Mesothelial cell of epicardium (in vitro differentiated cells): ENCODE measurements at regions not wholly inside any gene's neighbourhood (a gene's known extent, or its start where the extent isn't known, plus 50 kb on each side); places are given as distances from the start of the nearest gene placed in this dataset.
A peak's percentile ranks its signal among the peaks of the same experiment; 100 is the strongest.

Experiments
- DNase-seq, 2 experiments: peaks; one replicate each; pipeline ENCODE4 v3.0.0; 2021; ENCODE audit warnings: low spot score in 2 of 2; ENCODE audit not compliant: unreplicated experiment in 2 of 2
- H3K27ac Mint-ChIP-seq: 2 replicates; pipeline ENCODE4 v1.8.0; 2021; ENCODE audit warnings: mixed read lengths
- H3K27me3 Mint-ChIP-seq: 2 replicates; pipeline ENCODE4 v1.8.0; 2021; ENCODE audit warnings: low read depth, mixed read lengths
- H3K36me3 Mint-ChIP-seq: 2 replicates; pipeline ENCODE4 v1.8.0; 2021; ENCODE audit warnings: mixed read lengths
- H3K4me1 Mint-ChIP-seq: 2 replicates; pipeline ENCODE4 v1.8.0; 2021; ENCODE audit warnings: mixed read lengths
- H3K4me3 Mint-ChIP-seq: 2 replicates; pipeline ENCODE4 v1.8.0; 2021; ENCODE audit warnings: mild to moderate bottlenecking, moderate library complexity, mixed read lengths
- H3K9me3 Mint-ChIP-seq: 2 replicates; pipeline ENCODE4 v1.8.0; 2021; ENCODE audit warnings: mixed read lengths
- CTCF ChIP-seq: fragments of 200-600 bp; sonication (generic); IDR thresholded peaks from one replicate; pipeline ENCODE4 v1.5.0; 2021; ENCODE audit warnings: antibody characterized with exemption; ENCODE audit not compliant: unreplicated experiment

- Mint-ChIP-seq H3K4me1 (peaks cover 50% of the 10 kb centered on the region), H3K27me3 (no peaks in the 10 kb centered on the region), H3K4me3 (no peak overlapping the region), H3K36me3 (no peaks in the 10 kb centered on the region), H3K27ac (no peak overlapping the region), H3K9me3 (no peaks in the 10 kb centered on the region)
- TF ChIP-seq CTCF: no peak
- DNase-seq: no peak
Measured at GRCh38 chr5:158023266-158023665, 164.3 kb upstream of the CLINT1 start.

GRCh38 chr5:158022837-158023236 lies 163.9 kb upstream of the CLINT1 start:
- no peak for TF ChIP-seq CTCF
- H3K9me3 Mint-ChIP-seq: no peaks in the 10 kb centered on the region
- H3K36me3 Mint-ChIP-seq: no peaks in the 10 kb centered on the region
- H3K4me3 Mint-ChIP-seq: no peak overlapping the region
- DNase-seq: no peak
- peaks cover 46% of the 10 kb centered on the region for H3K4me1 Mint-ChIP-seq
- H3K27me3 Mint-ChIP-seq: no peaks in the 10 kb centered on the region
- H3K27ac Mint-ChIP-seq: peak overlapping the region; percentile 49

- DNase-seq: no peak
- TF ChIP-seq CTCF: no peak
- peak overlapping the region; percentile 49 for H3K27ac Mint-ChIP-seq
- H3K36me3 Mint-ChIP-seq: no peaks in the 10 kb centered on the region
- H3K27me3 Mint-ChIP-seq: no peaks in the 10 kb centered on the region
- no peak overlapping the region for H3K4me3 Mint-ChIP-seq
- no peaks in the 10 kb centered on the region for H3K9me3 Mint-ChIP-seq
- peaks cover 41% of the 10 kb centered on the region for H3K4me1 Mint-ChIP-seq
Measured at GRCh38 chr5:158022393-158022792, 163.4 kb upstream of the CLINT1 start.

- no peaks in the 10 kb centered on the region for H3K27me3 Mint-ChIP-seq
- no peak for DNase-seq
- no peaks in the 10 kb centered on the region for H3K9me3 Mint-ChIP-seq
- TF ChIP-seq CTCF: no peak
- peaks cover 27% of the 10 kb centered on the region for H3K4me1 Mint-ChIP-seq
- H3K36me3 Mint-ChIP-seq: no peaks in the 10 kb centered on the region
- no peak overlapping the region for H3K4me3 Mint-ChIP-seq
- H3K27ac Mint-ChIP-seq: no peak overlapping the region
Measured at GRCh38 chr5:158020555-158021418, 161.8 kb upstream of the CLINT1 start.

- H3K4me1 Mint-ChIP-seq: peaks cover 7% of the 10 kb centered on the region
- no peaks in the 10 kb centered on the region for H3K9me3 Mint-ChIP-seq
- H3K27ac Mint-ChIP-seq: no peak overlapping the region
- H3K4me3 Mint-ChIP-seq: no peak overlapping the region
- H3K27me3 Mint-ChIP-seq: no peaks in the 10 kb centered on the region
- no peak for TF ChIP-seq CTCF
- no peak for DNase-seq
- no peaks in the 10 kb centered on the region for H3K36me3 Mint-ChIP-seq
Measured at GRCh38 chr5:158017469-158017868, 158.5 kb upstream of the CLINT1 start.
